Psoas muscle (tissue), 7 donors: ENCODE measurements at regions not wholly inside any gene's neighbourhood (a gene's known extent, or its start where the extent isn't known, plus 50 kb on each side); places are given as distances from the start of the nearest gene placed in this dataset.

Experiments
- ATAC-seq, 4 donors: fragments of 200-7000 bp; cut with Tn5 transposase; one replicate each; pipeline ENCODE4 v1.9.1; 2020; ENCODE audit warnings: moderate library complexity in 3 of 4, mild to moderate bottlenecking in 2 of 4
- DNase-seq, 2 donors: peaks; one replicate each; pipeline ENCODE4 v3.0.0-alpha.2; 2020
- H3K27ac ChIP-seq: fragments of 200-600 bp; one replicate; pipeline ENCODE4 v1.8.0; 2022
- H3K27me3 ChIP-seq, 3 donors: fragments of 200-600 bp in 1 of 3; one replicate each; pipeline versions ENCODE4 v1.6.1 to v1.8.0; 2013 to 2022; ENCODE audit warnings: low read length in 2 of 3, mild to moderate bottlenecking in 2 of 3, moderate library complexity in 1 of 3; ENCODE audit not compliant: insufficient read depth in 3 of 3
- H3K36me3 ChIP-seq, 2 donors: fragments of 200-600 bp in 1 of 2; one replicate each; pipeline versions ENCODE4 v1.6.1 to v1.8.0; 2013 to 2022; ENCODE audit warnings: low read depth in 1 of 2, mild to moderate bottlenecking in 1 of 2, moderate library complexity in 1 of 2; ENCODE audit not compliant: insufficient read depth in 1 of 2
- H3K4me1 ChIP-seq: fragments of 200-600 bp; one replicate; pipeline ENCODE4 v1.8.0; 2022
- H3K4me3 ChIP-seq: fragments of 200-600 bp; one replicate; pipeline ENCODE4 v1.8.0; 2022; ENCODE audit warnings: mild to moderate bottlenecking
- H3K9me3 ChIP-seq: fragments of 200-600 bp; one replicate; pipeline ENCODE4 v1.8.0; 2022
- CTCF ChIP-seq: fragments of 200-600 bp; IDR thresholded peaks from one replicate; pipeline ENCODE4 v1.8.0; 2022; ENCODE audit warnings: antibody characterized with exemption
- WGBS, 3 donors: extraction: QIAGEN DNeasy Blood & Tissue Kit; methylation state at CpG; one replicate each; pipeline versions ENCODE4 v1.1.6 to v1.1.7; 2013; 5-methylcytosine and 5-hydroxymethylcytosine counted together
- intact Hi-C, 2 donors: fragments of 100-400 bp; cut with DNase I; formaldehyde crosslinking; loops; one replicate each; pipeline versions ENCODE4 v1.11.0 to v1.14.2; 2022
- donor health status: healthy with polysubstance abuse.
- donor health status: DM: no; HTN: no; CAD: no; lungs with moderate emphysema.
- donor health status: Bipolar disorder and iron deficiency.
- donor health status: healthy.
- donor health status: DM: yes; HTN: yes; CAD: no.
- donor health status: DM: no; HTN: no; CAD: no.
- donor health status: DM: yes; HTN: yes; CAD: no.

- intact Hi-C loops: no loop called here
- WGBS, 3 donors: 65 to 71% (median 68%) methylated on average over 12 of the region's 12 CpGs
- Histone ChIP-seq H3K36me3 (no peaks in the 10 kb centered on the region), H3K4me3 (no peak overlapping the region), H3K27ac (no peak overlapping the region), H3K4me1 (no peaks in the 10 kb centered on the region), H3K27me3 (no peaks in the 10 kb centered on the region), H3K9me3 (no peaks in the 10 kb centered on the region)
- DNase-seq (no peak), ATAC-seq (no peak)
- TF ChIP-seq CTCF: no peak
Measured at GRCh38 chr5:133714161-133714915, 102.0 kb upstream of the FSTL4 start.

- no peak for TF ChIP-seq CTCF
- WGBS, 3 donors: 67 to 79% (median 76%) methylated on average over 6 of the region's 6 CpGs
- DNase-seq (no peak), ATAC-seq (no peak)
- no peaks in the 10 kb centered on the region for H3K4me1 ChIP-seq
- H3K9me3 ChIP-seq: no peaks in the 10 kb centered on the region
- intact Hi-C loops: no loop called here
- H3K27ac ChIP-seq: no peak overlapping the region
- H3K4me3 ChIP-seq: no peak overlapping the region
- no peaks in the 10 kb centered on the region for H3K36me3 ChIP-seq
- H3K27me3 ChIP-seq: no peaks in the 10 kb centered on the region
Measured at GRCh38 chr5:133713751-133714150, 101.4 kb upstream of the FSTL4 start.

DNA sequence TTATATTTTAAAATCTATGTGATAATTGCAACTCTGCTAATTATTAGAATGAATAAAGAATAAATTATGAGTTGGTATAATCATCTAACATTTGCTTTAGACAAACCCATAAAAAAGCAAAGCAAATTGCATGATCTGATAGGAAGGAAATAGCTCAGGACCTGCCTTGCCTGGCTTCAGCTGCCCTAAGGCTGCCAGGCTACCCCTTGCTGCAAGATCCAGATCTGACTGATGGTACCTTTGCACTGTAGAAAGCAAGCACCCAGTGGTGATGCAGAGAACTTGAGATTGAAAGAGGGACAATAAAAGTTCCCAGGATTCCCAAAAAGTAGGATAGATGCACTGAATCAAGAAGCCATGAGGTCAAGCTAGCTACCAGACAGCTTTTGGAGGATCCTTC is 100.9 kb upstream of the FSTL4 start:
- no peak for ATAC-seq

DNA sequence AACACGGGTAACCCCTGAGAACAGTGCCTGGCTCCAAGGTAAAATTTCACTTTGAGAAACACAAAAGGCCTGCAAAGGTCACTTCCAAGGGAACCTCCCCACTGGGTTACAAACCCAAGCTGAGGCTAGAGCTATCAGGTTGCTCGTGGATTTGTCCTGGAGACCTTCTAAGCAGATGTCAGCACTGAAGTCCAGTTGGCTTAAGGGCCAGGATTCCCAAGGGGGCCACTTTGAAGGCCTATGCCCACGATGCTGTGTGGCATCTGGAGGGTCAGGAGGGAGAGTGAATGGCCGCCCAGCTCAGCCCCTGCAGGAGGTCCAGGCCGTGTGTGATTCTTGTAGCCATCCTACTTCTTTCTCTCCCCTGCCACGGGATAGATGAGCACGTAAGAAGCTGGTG is 100.2 kb upstream of the FSTL4 start:
- H3K4me3 ChIP-seq: no peak overlapping the region
- no peaks in the 10 kb centered on the region for H3K9me3 ChIP-seq
- DNase-seq (no peak), ATAC-seq (no peak)
- TF ChIP-seq CTCF: no peak
- no peak overlapping the region for H3K27ac ChIP-seq
- no peaks in the 10 kb centered on the region for H3K36me3 ChIP-seq
- H3K27me3 ChIP-seq: no peaks in the 10 kb centered on the region
- no peaks in the 10 kb centered on the region for H3K4me1 ChIP-seq
- WGBS, 3 donors: 53 to 62% (median 58%) methylated on average over 7 of the region's 7 CpGs
- intact Hi-C loops: no loop called here

More for the DNA sequence above, 100.9 kb upstream of the FSTL4 start:
- H3K4me3 ChIP-seq: no peak overlapping the region
- H3K36me3 ChIP-seq: no peaks in the 10 kb centered on the region
- no peak overlapping the region for H3K27ac ChIP-seq
- TF ChIP-seq CTCF: no peak
- intact Hi-C loops: no loop called here
- no peaks in the 10 kb centered on the region for H3K27me3 ChIP-seq
- no peak for DNase-seq
- no peaks in the 10 kb centered on the region for H3K9me3 ChIP-seq
- no peaks in the 10 kb centered on the region for H3K4me1 ChIP-seq

- WGBS, 3 donors: 28 to 41% (median 34%) methylated on average over 2 of the region's 2 CpGs
- no peak for TF ChIP-seq CTCF
- no peaks in the 10 kb centered on the region for H3K36me3 ChIP-seq
Measured at GRCh38 chr5:133709209-133709725, 96.9 kb upstream of the FSTL4 start.

More at GRCh38 chr5:133709209-133709725, 96.9 kb upstream of the FSTL4 start:
- DNase-seq (no peak), ATAC-seq (no peak)
- no peak overlapping the region for H3K4me3 ChIP-seq
- H3K9me3 ChIP-seq: no peaks in the 10 kb centered on the region
- H3K27ac ChIP-seq: no peak overlapping the region
- no peaks in the 10 kb centered on the region for H3K4me1 ChIP-seq
- no peaks in the 10 kb centered on the region for H3K27me3 ChIP-seq
- intact Hi-C loops: no loop called here
